Mesenteric fat pad (tissue), 1 donor: ENCODE measurements at regions not wholly inside any gene's neighbourhood (a gene's known extent, or its start where the extent isn't known, plus 50 kb on each side); places are given as distances from the start of the nearest gene placed in this dataset.

ENCODE experiments used
- DNase-seq: peaks from one replicate; pipeline ENCODE4 v3.0.0-alpha.2; 2020; ENCODE audit warnings: low spot score
- donor health status: DM: yes; HTN: yes; CAD: no.

DNA sequence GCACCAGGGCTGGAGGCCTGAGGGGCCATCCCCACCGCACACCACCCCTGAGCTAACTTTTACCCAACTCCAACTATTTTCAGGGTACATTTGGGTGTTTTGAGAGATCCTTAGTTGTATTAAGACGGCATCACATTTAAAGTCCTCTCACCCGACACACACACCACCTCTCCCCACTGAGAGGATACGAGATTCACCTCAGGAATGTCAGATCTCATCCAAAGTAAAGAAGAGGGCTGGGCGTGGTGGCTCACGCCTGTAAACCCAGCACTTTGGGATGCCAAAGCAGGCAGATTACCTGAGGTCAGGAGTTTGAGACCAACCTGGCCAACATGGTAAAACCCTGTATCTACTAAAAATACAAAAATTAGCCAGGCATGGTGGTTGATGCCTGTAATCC lies 88.4 kb downstream of the RBFOX3 start:
- DNase-seq, result no peak

DNA sequence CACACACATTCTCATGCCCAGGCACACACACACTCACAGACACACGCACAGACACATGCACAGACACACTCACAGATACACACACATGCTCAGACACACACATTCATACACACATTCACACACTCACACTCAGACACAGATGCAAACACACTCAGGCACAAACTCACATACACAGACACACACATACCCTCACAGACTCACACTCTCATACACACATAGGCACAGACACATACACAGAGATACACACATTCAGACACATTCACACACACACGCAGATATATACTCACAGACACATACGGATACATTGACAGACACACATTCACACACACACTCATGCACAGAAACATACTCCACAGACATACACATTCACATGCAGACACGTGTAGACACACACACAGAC lies 89.6 kb downstream of the RBFOX3 start:
- no peak for DNase-seq

DNA sequence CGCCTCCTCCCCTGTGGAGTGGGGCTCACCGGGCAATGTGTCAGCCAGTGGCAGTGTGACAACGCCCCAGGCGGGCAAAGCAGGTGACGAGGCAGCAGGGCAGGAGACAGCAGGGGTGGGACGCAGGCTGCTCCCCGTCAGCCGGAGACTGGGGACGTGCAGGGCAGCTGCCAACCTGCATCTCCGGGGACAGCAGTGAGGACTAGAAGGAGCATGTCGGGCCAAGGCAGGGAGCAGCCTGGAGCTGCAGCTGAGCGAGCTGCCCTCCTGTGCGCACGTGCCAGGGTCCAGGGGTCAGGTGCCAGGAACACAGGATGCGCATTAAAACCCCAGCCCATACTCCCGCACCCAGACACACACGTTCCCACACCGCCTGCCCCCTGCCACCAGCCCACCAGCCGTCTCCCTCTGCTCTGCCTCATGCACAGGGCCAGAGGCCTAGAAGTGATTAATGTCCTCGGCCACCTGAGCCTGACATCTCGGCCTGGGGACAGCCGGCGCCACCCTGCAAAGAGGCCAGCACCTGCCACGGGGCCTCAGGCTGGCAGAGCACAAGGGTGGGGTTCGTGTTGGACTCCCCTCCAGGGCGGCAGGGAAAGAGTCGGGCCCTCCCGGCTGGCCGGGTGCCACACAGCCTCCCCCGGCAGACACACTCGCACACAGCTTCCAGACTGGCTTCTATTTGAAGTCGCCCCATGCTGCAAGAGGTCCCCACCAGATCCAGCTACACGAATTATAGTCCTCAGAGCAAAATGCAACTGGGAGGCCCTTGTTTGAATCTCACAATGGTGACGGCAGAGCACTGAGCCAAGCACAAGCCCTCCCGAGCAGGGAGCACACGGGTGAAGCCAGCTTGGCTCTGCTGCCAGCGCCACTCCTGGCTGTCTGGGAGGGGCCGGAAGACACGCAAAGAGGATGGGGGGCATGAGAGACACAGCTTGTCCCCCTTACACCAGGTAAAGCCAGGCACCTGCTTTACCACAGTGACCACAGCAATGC lies 90.4 kb downstream of the RBFOX3 start:
- DNase-seq, result no peak

DNA sequence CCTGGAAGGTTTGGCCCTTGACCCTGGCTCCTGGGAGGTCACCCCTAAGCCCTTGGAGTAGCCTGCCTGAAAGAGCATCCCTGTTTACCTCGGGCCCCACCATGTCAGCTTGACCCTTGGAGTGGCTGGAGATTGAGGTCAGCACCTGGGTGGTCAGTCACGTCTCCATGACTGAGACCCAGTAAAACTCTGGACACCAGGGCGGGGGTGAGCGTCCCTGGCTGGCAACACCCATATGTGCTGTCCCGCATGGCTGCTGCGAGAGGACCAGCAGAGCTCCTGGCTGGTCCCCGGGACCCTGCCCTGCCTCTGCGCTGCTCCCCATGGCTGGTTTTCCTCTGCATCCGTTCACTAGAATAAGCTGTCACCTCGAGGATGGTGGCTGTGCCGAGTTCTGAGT lies 91.2 kb downstream of the RBFOX3 start:
- DNase-seq, result no peak

DNA sequence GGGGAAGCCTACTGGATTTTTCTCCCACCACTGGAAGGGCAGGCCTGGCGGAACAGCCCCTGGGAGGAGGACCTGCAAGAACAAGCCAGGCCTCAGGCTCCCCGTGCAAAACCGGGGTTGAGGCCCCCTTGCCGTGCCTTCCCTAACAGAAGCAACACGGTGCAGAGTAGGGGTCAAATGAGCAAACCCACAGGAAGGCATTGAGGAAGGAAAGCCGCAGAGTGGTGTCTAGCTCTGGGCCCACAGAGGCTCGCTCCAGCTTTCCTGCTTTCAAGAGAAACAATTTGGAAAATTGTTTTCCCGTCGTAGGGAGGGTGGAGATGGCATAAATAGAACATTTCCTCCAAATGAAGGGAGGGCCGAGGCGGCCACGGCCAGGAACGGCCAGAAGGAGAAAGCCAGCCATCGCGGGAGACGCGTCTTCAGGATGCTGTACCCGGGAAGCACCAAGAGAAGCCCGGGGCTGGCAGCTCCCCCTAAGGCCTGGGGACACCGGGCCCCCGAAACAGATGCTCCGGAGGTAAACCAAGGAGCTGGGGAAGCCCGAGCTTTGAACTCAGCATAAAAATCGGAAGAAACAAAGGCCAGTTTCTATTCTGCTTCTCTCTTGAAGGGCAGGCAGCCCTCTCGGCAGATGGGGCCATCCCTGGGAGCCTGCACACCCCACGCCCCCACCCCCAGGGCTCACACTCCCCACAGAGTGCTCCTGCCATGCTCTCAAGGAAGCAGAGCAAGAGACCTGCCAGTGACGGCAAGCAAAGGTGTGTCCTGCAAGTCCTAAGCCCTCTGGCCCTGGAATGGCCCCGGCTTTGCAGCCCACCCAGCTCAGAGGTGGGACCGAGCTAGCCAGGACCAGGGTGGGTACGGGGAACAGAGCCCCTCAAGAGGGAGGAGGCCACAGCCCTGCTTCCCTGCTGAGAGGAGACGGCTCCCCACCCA lies 92.0 kb downstream of the RBFOX3 start:
- DNase-seq, result no peak

DNA sequence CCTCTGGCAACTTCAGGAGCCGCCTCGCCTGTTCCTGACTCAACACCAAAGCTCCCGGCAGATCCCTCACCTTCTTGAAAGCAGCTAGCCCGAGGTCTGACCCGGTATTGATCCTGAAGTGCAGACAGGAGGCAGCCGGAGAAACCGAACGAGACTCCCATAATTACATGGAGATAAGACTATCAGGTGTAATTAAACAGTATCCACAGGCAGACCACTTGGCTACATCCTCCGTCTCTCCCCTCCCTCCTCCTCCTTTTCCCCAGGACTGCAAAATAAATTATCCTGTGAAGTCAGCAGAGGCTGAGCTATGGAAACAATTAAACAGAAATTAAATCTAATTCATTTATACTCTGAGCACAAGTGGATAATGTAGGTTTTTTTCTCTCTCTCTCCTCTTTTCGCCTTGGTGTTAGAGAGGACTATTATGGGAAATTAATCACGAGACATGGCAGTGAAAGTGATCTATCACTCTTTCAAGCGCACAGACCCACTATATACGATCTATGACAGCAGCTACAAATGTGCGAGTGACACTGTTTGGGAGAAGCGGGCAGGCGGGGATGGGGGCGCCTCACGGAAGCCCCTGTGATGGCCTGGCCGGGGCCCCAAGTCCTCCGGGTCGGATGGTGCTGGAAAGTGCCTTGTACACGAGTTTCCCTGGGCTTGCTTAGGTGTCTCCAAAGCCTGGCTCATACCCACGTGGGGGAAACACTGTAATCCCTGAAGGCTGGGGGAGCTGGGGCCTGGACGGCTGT lies 92.8 kb downstream of the RBFOX3 start:
- no peak for DNase-seq

DNA sequence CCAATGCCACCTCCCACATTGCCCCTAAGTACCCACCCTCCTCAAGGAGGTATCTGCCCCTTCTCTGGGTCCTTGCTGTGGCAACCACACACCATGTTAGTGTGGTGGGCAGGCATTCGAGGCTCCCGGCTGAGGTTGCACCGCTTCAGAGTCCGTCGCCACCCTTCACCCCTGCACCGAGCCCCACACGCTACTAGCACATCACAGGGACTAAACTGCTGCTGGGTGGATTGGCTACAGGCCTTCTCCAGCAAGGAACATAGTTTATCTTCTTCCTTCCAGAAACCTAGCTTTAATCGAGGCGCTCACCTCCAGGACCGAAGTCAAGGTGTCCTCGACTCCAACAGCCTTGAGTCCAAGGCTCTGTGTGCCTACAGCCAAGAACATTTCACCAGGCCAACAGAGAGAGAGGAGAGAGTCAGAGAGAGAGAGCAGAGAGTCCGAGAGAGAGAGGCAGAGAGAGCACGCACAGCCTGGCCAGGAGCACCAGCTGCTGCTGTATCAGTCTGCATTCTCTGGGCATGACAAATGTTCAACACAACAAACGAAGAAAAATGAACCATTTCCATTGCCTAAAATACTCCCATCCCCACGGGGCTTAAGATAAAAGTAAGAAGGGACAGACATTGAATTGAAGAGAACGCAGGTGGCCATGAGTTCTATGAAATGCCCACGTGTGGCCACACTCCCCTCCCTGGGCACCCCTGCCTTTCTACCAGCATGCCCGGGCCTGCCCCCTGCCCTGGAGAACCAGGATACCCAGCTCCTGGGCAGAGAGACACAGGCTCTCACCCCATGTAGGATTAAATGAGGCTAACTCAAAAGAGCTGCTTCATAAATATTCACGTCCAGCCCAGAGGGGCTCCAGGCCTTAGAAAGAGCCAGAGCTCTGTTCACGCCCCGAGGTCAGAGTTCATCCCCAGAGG lies 94.9 kb downstream of the RBFOX3 start:
- no peak for DNase-seq

DNA sequence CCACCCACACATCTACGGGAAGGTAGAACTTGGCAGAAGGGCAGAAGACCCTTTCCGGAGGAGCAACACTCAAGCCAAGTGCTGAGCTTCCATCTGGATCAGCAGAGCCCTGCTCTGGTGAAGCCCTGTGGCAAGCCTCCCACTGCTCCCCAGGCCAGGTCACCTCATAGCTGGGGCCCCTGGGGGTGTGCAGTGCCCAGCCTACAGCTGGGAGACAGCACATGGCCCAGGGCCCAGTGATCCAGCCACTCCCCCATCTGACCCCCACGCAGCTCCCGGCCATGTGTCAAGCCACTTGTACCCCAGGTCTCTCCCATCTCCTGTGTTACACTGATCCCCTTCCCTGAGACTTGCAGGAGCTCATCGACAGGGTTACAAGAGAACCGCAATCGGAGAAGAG lies 95.7 kb downstream of the RBFOX3 start:
- DNase-seq, result no peak

DNA sequence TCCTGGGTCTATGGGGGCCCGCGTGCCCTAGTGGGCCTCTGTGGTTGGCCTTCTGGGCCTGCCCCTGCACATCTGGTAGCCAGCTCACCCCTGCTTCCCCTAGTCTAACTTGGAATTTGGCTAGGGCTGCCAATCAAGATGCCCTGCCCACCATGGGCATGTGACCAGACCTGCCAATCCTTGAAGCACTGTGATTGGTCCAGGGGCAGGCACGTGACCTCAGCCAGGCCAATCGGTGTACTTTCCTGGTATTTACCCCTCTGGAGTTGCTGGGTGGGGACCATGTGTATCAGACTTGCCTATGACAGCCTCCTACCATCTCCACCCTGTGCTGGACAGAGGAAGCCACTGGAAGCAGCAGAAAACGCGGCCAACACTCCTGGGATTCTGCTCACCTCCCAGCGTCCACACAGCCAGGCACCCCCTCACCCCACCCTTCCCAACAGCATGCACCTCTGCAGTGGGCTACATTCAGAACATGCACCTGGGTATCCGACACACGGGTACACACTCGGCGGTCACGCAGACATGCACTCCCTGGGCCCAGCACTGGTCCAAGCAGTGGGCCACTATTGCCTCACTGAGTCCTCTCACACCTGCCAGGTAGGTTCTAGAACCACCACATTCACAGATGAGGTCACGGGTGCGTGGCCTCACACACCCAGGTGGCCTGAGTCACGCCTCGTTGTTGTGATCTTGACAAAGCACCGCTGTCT lies 96.9 kb downstream of the RBFOX3 start:
- no peak for DNase-seq

DNA sequence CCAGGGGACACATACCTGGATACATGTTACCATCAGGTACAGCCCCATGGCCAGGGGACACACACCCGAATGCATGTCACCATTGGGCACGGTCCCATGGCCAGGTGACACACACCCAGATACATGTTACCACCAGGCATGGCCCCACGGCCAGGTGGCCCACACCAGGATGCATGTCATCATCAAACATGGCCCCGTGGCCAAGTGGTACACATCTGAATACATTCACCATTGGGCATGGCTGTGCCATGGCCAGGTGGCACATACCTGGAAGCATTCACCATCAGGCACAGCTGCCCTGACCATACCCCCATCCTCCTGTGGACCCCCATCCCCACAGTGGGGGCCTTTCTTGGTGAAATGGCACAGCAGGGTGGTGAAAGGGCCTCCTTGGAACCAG lies 97.6 kb downstream of the RBFOX3 start:
- no peak for DNase-seq

DNA sequence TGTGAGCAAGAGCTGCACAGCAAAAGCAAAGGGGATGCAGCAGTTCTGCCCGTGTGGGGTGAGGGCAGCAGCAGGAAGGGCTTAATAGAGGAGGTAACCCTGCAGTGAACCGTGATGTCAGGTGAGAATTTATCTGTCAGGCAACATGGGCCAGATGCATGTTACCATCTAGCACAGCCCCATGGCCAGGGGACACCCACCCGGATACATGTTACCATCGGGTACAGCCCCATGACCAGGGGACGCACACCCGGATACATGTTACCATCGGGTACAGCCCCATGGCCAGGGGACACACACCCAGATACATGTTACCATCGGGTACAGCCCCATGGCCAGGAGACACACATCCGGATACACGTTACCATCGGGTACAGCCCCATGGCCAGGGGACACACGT lies 99.4 kb downstream of the RBFOX3 start:
- no peak for DNase-seq

DNA sequence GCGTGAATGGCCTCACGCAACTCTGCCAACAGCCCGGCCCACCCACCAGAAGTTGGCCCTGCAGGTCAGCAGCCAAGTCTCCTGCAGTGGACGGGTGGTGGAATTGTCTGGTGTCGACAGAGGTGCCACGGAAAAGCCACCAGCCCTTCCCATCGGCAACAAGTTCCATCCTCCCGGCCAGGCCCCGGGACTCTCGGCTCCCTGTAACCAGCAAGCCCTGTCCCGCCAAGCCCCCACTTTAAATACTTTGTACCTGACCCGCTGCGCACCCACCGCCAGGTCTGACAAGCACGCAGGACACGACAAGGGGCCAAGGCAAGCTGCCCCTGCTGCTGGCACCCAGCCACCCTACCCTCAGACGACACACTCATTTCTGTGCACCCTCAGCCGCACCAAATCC lies 100.8 kb downstream of the RBFOX3 start:
- no peak for DNase-seq

DNA sequence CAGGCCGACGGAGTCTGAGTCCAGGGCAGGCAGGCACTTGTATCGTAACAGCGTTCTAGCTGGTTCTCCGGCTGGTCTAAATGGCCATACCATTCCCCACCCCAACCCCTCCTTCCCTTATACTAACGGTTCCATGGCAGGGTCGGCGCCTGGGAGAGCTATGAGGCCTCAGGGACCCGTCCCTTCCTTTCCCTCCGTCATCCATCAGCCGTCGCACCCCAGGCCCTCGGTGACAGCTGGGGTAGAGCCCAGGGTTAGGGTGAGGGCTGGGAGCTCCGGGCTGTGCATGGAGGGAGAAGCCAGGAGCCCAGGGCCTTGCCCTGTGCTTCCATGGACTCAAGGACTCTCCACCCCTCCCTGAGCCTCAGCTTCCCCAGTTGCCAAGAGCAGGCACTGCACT lies 101.4 kb downstream of the RBFOX3 start:
- DNase-seq, result no peak

DNA sequence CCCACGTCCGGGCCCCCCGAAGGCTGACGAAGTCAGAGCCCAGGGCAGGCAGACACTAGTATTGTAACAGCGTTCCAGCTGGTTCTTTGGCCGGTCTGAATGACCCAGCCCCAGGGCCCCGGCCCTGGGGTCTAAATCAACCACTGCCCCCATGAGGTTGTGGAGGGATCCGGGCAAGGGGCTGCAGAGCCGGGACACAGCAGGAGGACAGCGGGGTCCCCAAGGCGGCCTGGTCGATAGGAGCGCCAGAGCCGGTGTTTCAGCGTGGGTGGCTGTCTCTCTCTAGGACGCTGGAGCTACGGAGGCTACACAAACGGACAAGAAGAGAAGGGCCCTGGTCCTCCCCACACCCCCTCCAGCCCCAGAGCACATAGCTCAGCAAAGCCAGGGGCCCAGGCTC lies 101.8 kb downstream of the RBFOX3 start:
- no peak for DNase-seq

DNA sequence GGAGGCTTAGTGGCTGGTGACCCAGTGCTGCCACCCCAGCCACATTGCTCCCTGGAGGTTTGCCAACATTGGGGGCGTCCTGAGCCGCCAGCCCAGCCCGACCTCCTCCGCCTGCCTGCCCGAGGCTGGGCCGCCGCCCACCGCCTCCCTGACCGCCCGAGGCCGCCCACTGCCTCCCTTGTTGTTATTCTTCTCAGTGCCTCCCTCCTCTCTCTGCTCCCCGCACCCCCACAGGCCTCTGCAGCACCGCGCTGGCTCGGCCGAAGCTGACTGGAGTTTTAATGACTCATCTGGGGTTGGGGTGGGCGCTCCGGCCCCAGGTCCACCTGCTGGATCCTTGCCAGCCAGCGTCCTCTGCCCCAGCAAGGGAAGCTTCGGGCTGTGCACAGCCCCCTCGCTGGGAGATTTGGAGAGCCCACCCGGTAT lies 102.5 kb downstream of the RBFOX3 start:
- DNase-seq, result no peak

DNA sequence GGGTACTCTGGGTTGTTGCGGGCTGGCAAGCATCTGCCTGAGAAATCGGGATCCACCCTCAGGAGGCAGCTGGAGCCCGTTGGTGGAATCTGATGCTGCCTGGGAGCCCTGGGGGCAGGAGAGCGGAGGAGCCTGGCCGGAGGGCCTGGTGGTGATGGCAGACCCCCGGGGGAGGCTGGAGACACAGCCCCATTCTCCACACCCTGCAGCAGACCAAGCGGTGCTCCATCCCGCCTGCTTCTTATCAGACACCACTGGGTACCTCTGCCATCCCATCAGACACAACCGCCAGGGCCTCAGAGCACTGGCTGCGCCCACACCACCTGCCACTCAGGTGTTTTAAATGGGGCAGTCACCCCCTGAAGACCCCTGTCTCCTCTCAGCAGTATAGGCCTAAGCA lies 103.9 kb downstream of the RBFOX3 start:
- DNase-seq, result no peak

DNA sequence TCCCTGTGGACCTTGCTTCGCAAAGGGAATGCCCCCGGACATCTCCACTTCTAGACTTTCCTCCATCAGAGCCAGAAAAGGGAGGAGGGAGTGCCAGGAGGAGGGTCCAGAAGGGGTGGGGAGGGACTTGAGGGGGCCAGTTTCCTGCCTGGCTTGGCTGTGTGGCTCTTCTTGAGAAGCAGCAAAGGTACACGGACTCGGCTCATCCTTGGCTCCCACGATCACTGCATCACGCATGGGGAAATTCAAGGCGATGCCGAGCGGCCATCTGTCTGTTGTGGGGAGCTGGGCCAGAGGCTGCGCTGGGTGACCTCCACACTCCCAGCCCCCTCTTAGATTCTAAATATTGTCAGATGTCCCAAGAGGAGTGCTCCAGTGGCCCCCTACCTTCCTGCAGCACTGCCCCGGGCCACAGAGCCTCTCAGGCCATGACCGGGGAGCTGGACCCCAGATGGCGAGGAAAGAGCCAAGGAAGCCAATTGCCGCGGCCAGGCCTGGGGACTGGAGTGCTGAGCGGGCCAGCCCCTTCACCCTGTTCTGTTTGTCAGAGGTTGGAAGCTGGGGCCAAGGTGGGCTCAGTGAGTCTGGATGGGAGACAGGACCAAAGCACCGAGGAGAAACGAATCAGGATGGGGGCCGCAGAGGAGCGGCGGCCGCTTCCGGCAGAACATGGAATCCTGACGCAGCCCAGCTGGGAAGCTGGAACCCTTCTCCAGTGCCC lies 104.5 kb downstream of the RBFOX3 start:
- no peak for DNase-seq

DNA sequence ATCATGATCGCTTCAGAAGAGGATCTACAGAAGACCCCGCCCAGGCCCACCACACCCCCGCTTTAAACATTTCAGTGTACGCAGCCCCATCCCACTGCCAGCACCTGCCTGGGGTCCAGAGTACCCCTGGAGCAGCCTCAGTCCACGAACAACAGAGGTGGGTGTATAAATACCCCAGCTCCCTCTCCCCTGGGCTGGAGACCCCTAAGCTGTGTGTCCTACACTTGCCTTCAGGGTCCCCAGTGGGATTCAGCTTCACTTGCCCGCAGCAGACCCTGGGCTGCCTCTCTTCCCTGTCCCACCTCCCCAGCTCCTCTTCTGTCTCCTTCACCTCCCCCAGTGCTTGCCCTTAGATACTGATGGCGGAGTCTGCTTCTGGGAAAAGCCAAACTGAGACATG lies 105.7 kb downstream of the RBFOX3 start:
- no peak for DNase-seq

DNA sequence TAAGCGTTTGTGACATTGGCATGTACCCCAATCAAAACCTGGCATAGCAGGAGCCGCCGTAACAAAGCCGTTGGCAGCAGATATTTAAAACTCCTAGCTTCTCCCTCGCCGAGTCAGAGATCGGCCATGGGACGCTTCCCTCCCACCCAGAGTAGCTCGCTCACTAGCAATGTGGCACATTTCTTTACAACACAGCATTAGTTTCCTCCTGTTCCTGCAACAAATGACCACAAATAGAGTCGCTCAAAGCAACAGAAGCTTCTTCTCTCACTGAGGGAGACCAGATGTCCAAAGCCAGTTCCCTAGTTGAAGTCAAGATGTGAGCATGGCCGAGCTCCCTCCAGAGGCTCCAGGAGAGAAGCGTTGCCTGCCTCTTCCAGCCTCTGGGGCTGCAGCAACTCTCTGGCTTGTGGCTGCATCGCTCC lies 106.7 kb downstream of the RBFOX3 start:
- DNase-seq, result no peak
